ENCODE measurements at regions not wholly inside any gene's neighbourhood (a gene's known extent, or its start where the extent isn't known, plus 50 kb on each side); places are given as distances from the start of the nearest gene placed in this dataset.

- no peak for TF ChIP-seq POLR2A (IDR thresholded peaks at IDR 0.05)
- TF ChIP-seq CTCF (IDR thresholded peaks at IDR 0.05) = no peak
- no peak for TF ChIP-seq POLR2AphosphoS5 (IDR thresholded peaks at IDR 0.05)
- no peak for TF ChIP-seq EP300 (IDR thresholded peaks at IDR 0.05)
These were observed 52.7 kb upstream of the PRSS1 start for GRCh38 chr7:142696456-142697179.

Measured in upper lobe of left lung (tissue), 4 donors.